ENCODE measurements at regions not wholly inside any gene's neighbourhood (a gene's known extent, or its start where the extent isn't known, plus 50 kb on each side); places are given as distances from the start of the nearest gene placed in this dataset.

DNA sequence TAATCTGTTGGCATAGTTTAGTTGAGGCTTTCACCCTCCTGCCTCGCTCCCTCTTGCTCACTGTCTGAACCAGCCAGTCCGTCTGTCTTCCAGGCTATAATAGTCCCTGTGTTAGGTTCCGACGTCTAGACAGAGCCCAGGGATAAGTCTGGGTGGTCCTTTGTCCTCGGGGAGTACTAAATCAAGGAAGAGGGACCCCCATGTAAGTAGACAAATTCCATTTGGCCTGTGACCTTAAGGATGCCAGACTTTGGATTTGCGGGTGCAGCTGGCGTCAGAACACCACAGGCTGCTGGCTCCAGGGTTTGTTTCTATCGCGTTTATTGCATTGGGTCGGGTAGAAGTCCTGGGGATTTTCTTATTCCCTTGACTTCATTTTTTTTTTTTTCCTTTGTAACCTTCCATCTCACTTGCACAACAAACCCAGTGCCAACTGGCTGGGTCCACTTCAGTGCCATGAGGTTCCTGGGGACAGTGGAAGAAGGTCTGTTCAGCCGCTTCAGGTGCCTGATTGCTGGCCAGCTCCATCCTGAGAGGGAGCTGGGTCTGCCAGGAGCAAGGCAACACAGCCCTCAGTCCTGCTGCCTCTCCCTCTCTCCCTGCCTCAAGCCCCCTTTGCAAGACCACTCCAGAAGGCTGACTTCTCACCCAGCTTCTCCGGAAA lies 95.4 kb upstream of the KLHL25 start:
- no peaks in the 10 kb centered on the region for H3K4me1 Mint-ChIP-seq (ENCODE audit: unreplicated experiment)
- H3K27me3 Mint-ChIP-seq (ENCODE audit: unreplicated experiment): no peaks in the 10 kb centered on the region
- no peak for DNase-seq (ENCODE audit: low spot score)
- no peak overlapping the region for H3K4me3 Mint-ChIP-seq (ENCODE audit: unreplicated experiment)
- no peak overlapping the region for H3K27ac Mint-ChIP-seq (ENCODE audit: unreplicated experiment)
- no peaks in the 10 kb centered on the region for H3K9me3 Mint-ChIP-seq (ENCODE audit: unreplicated experiment)
- TF ChIP-seq, protein P1, sequence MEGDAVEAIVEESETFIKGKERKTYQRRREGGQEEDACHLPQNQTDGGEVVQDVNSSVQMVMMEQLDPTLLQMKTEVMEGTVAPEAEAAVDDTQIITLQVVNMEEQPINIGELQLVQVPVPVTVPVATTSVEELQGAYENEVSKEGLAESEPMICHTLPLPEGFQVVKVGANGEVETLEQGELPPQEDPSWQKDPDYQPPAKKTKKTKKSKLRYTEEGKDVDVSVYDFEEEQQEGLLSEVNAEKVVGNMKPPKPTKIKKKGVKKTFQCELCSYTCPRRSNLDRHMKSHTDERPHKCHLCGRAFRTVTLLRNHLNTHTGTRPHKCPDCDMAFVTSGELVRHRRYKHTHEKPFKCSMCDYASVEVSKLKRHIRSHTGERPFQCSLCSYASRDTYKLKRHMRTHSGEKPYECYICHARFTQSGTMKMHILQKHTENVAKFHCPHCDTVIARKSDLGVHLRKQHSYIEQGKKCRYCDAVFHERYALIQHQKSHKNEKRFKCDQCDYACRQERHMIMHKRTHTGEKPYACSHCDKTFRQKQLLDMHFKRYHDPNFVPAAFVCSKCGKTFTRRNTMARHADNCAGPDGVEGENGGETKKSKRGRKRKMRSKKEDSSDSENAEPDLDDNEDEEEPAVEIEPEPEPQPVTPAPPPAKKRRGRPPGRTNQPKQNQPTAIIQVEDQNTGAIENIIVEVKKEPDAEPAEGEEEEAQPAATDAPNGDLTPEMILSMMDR (IDR thresholded peaks at IDR 0.05; ENCODE audit: unreplicated experiment): no peak
- no peaks in the 10 kb centered on the region for H3K36me3 Mint-ChIP-seq (ENCODE audit: low read depth, unreplicated experiment)

DNA sequence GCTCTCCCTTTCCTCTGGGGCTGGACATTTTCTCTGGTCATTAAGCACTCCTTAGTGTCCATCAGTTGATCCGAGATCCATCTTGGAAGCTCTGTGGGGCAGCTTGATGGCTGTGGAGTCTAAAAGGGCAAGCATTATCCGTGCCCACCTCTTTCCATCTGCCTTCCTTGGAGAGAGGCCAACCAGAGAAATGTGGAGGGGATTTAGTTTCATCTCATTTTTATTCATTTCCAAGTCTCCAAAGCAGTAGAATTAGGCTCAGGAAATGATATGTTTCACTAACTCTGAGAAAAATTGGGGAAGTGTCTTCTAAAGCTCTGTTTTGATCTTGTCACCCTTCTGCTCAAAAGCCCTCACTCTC lies 95.9 kb upstream of the KLHL25 start:
- H3K9me3 Mint-ChIP-seq (ENCODE audit: unreplicated experiment): no peaks in the 10 kb centered on the region
- H3K36me3 Mint-ChIP-seq (ENCODE audit: low read depth, unreplicated experiment): no peaks in the 10 kb centered on the region
- no peak for DNase-seq (ENCODE audit: low spot score)
- no peaks in the 10 kb centered on the region for H3K27me3 Mint-ChIP-seq (ENCODE audit: unreplicated experiment)
- H3K27ac Mint-ChIP-seq (ENCODE audit: unreplicated experiment): no peak overlapping the region
- H3K4me1 Mint-ChIP-seq (ENCODE audit: unreplicated experiment): no peaks in the 10 kb centered on the region
- no peak overlapping the region for H3K4me3 Mint-ChIP-seq (ENCODE audit: unreplicated experiment)
- TF ChIP-seq, protein P1 (IDR thresholded peaks at IDR 0.05; ENCODE audit: unreplicated experiment): no peak

DNA sequence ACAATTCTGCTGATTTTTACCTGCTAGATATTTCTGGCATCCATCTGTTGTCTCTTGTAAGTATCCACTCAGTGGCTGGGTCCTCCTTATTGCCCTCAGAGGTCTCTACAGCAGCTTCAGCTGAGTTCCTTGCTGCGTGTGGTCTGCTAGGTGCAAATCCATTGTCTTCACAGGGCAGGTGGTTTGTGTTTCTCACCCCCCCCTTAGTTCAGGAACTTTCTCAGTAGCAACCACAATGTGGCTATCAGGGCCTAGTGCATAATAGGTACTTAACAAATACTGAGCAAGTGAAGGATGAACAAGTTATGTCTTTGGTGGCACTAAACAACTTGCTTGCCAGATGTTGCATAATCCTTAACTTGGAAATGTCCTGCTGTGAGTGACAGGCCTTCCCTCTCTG lies 96.7 kb upstream of the KLHL25 start:
- no peak overlapping the region for H3K4me3 Mint-ChIP-seq (ENCODE audit: unreplicated experiment)
- H3K27ac Mint-ChIP-seq (ENCODE audit: unreplicated experiment): no peak overlapping the region
- peaks cover under 1% of the 10 kb centered on the region for H3K27me3 Mint-ChIP-seq (ENCODE audit: unreplicated experiment)
- TF ChIP-seq, protein P1 (IDR thresholded peaks at IDR 0.05; ENCODE audit: unreplicated experiment): no peak
- H3K36me3 Mint-ChIP-seq (ENCODE audit: low read depth, unreplicated experiment): peaks cover under 1% of the 10 kb centered on the region
- H3K9me3 Mint-ChIP-seq (ENCODE audit: unreplicated experiment): no peaks in the 10 kb centered on the region
- no peak for DNase-seq (ENCODE audit: low spot score)
- no peaks in the 10 kb centered on the region for H3K4me1 Mint-ChIP-seq (ENCODE audit: unreplicated experiment)

DNA sequence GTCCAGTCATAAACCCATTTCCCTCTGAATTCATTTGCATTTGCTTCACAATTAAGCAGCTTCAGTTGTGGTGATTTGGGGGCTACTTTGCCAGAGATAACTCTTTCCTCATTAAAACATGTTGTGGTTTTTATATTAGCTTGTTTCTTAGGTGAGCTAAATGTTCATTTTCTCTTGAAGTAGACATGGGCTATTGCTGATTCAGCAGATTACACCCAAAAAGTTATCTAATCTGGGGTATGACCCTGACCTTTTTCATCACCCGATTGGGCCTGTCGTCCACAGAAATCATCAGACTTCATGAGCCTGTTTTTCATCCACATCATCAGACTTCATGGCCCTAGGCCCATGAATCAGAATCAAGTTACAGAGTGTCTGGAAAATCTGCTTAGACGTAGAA lies 97.5 kb upstream of the KLHL25 start:
- TF ChIP-seq, protein P1 (IDR thresholded peaks at IDR 0.05; ENCODE audit: unreplicated experiment): no peak
- Mint-ChIP-seq H3K9me3 (ENCODE audit: unreplicated experiment) (no peaks in the 10 kb centered on the region), H3K36me3 (ENCODE audit: low read depth, unreplicated experiment) (peaks cover 5% of the 10 kb centered on the region), H3K27ac (ENCODE audit: unreplicated experiment) (no peak overlapping the region), H3K27me3 (ENCODE audit: unreplicated experiment) (peaks cover 1% of the 10 kb centered on the region), H3K4me3 (ENCODE audit: unreplicated experiment) (no peak overlapping the region), H3K4me1 (ENCODE audit: unreplicated experiment) (no peaks in the 10 kb centered on the region)
- no peak for DNase-seq (ENCODE audit: low spot score)

DNA sequence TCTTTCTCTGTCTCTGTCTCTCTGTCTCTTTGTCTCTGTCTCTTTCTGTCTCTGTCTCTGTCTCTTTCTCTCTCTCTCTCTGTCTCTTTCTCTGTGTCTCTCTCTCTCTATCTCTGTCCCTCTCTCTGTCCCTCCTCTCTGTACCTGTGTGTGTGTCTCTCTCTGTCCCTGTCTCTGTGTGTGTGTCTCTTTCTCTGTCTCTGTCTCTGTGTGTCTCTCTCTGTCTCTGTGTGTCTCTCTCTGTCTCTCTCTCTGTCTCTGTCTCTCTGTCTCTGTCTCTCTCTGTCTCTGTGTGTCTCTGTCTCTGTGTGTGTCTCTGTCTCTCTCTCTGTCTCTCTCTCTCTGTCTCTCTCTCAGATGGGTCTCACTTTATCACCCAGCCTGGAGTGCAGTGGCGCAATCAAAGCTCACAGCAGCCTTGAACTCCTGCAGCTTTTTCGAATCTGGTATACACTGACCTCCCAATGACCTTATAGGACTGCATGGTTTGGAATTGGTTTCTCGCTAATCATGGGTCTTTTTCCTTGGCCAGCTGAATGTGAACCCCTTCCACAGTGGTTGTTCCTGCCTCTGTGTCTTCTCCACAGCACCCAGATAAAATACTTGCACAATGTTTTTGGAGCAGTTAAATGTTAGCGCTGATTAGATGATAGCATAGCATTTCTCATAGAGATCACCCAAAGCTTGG lies 102.6 kb upstream of the KLHL25 start:
- H3K9me3 Mint-ChIP-seq (ENCODE audit: unreplicated experiment): no peaks in the 10 kb centered on the region
- peaks cover 5% of the 10 kb centered on the region for H3K36me3 Mint-ChIP-seq (ENCODE audit: low read depth, unreplicated experiment)
- TF ChIP-seq, protein P1 (IDR thresholded peaks at IDR 0.05; ENCODE audit: unreplicated experiment): no peak
- H3K27me3 Mint-ChIP-seq (ENCODE audit: unreplicated experiment): peaks cover 6% of the 10 kb centered on the region
- H3K4me1 Mint-ChIP-seq (ENCODE audit: unreplicated experiment): peaks cover 7% of the 10 kb centered on the region
- no peak overlapping the region for H3K4me3 Mint-ChIP-seq (ENCODE audit: unreplicated experiment)
- no peak for DNase-seq (ENCODE audit: low spot score)
- H3K27ac Mint-ChIP-seq (ENCODE audit: unreplicated experiment): no peak overlapping the region

All from endothelial cell (in vitro differentiated cells).